ENCODE measurements at regions not wholly inside any gene's neighbourhood (a gene's known extent, or its start where the extent isn't known, plus 50 kb on each side); places are given as distances from the start of the nearest gene placed in this dataset.

DNA sequence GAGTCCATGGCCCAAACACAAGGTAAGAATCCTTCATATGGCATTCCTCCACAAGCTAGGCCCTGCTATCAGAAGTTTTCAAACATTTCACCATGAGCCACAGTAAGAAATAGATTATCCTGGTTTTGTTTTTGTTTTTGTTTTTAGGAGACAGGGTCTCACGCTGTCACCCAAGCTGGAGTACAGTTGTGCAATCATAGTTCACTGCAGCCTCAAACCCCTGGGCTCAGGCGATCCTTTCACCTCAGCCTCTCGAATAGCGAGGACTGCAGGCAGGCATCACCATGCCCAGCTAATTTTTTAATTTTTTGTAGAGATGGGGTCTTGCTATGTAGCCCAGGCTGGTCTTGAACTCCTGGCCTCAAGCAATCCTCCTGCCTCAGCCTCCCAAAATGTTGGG lies 218.8 kb downstream of the TOMM20 start:
- no peaks in the 10 kb centered on the region for H3K36me3 Mint-ChIP-seq (ENCODE audit: low read depth)
- DNase-seq (no peak), ATAC-seq (no peak)
- no peak overlapping the region for H3K27ac Mint-ChIP-seq
- no peaks in the 10 kb centered on the region for H3K27me3 Mint-ChIP-seq
- H3K4me1 Mint-ChIP-seq (ENCODE audit: low read depth): peaks cover 26% of the 10 kb centered on the region
- POLR2A ChIA-PET: interaction anchor here (1.4 kb wide), 1 partner anchor 26 kb away, joined by 3 read pairs; no protein-coding TSS in a partner anchor
- CTCF ChIA-PET: no interaction called here
- H3K4me3 Mint-ChIP-seq: no peak overlapping the region
- no peaks in the 10 kb centered on the region for H3K9me3 Mint-ChIP-seq
- TF ChIP-seq, protein P1, sequence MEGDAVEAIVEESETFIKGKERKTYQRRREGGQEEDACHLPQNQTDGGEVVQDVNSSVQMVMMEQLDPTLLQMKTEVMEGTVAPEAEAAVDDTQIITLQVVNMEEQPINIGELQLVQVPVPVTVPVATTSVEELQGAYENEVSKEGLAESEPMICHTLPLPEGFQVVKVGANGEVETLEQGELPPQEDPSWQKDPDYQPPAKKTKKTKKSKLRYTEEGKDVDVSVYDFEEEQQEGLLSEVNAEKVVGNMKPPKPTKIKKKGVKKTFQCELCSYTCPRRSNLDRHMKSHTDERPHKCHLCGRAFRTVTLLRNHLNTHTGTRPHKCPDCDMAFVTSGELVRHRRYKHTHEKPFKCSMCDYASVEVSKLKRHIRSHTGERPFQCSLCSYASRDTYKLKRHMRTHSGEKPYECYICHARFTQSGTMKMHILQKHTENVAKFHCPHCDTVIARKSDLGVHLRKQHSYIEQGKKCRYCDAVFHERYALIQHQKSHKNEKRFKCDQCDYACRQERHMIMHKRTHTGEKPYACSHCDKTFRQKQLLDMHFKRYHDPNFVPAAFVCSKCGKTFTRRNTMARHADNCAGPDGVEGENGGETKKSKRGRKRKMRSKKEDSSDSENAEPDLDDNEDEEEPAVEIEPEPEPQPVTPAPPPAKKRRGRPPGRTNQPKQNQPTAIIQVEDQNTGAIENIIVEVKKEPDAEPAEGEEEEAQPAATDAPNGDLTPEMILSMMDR (IDR thresholded peaks at IDR 0.05): no peak
- intact Hi-C loops (cut with micrococcal nuclease): no loop called here

DNA sequence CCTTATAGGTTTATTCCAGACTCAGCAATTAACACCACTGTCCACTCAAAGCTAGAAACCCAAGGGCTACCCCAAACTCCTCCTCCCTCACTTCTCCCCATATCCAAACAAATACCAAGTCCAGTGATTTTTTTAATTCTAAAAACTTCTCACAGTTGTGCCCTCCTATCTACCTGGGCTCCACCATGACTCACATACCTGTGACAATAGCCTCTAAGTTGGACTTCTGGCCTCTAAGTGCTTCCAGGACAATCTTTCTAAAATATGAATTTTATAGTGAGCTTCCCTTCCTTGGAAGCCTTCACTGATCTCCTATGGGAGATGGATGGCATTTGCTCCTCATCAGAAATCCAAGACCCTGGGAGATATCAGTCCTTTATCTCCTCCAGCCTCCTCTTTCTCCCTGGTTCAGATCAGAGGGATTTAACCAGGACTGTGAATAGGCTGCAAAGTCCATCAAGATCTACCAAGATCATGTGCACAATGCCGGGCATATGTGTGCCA lies 219.3 kb downstream of the TOMM20 start:
- ATAC-seq (no peak), DNase-seq (no peak)
- TF ChIP-seq, protein P1 (IDR thresholded peaks at IDR 0.05): no peak
- no peaks in the 10 kb centered on the region for H3K27me3 Mint-ChIP-seq
- H3K4me3 Mint-ChIP-seq: no peak overlapping the region
- no peaks in the 10 kb centered on the region for H3K9me3 Mint-ChIP-seq
- peaks cover 26% of the 10 kb centered on the region for H3K4me1 Mint-ChIP-seq (ENCODE audit: low read depth)
- CTCF ChIA-PET: no interaction called here
- POLR2A ChIA-PET: interaction anchor here (1.4 kb wide), 1 partner anchor 26 kb away, joined by 3 read pairs; no protein-coding TSS in a partner anchor
- H3K27ac Mint-ChIP-seq: no peak overlapping the region
- H3K36me3 Mint-ChIP-seq (ENCODE audit: low read depth): no peaks in the 10 kb centered on the region
- intact Hi-C loops (cut with micrococcal nuclease): no loop called here

DNA sequence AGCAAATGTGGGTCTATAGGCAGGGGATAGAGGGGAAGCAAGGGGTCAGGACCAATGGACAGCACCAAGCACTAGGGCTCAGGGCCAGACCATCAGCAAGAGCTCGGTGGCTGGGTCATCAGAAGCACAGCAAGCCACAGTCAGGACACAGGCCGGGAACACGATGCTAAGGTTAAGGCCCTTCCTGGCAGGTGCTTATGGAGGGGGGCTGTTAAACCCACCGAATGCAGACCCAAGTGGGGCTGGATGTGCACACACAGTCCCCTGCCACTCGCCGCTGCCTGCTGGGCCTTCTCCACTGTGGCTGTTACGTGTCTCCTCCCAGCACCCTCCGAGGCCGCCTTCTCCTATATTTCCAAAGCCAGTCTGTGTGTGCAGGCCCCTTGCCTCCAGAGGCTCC lies 220.1 kb downstream of the TOMM20 start:
- H3K36me3 Mint-ChIP-seq (ENCODE audit: low read depth): no peaks in the 10 kb centered on the region
- ATAC-seq (no peak), DNase-seq (no peak)
- intact Hi-C loops (cut with micrococcal nuclease): no loop called here
- TF ChIP-seq, protein P1 (IDR thresholded peaks at IDR 0.05): no peak
- no peaks in the 10 kb centered on the region for H3K9me3 Mint-ChIP-seq
- no peak overlapping the region for H3K27ac Mint-ChIP-seq
- H3K27me3 Mint-ChIP-seq: no peaks in the 10 kb centered on the region
- ChIA-PET POLR2A (no interaction called here), CTCF (no interaction called here)
- peaks cover 25% of the 10 kb centered on the region for H3K4me1 Mint-ChIP-seq (ENCODE audit: low read depth)
- no peak overlapping the region for H3K4me3 Mint-ChIP-seq

DNA sequence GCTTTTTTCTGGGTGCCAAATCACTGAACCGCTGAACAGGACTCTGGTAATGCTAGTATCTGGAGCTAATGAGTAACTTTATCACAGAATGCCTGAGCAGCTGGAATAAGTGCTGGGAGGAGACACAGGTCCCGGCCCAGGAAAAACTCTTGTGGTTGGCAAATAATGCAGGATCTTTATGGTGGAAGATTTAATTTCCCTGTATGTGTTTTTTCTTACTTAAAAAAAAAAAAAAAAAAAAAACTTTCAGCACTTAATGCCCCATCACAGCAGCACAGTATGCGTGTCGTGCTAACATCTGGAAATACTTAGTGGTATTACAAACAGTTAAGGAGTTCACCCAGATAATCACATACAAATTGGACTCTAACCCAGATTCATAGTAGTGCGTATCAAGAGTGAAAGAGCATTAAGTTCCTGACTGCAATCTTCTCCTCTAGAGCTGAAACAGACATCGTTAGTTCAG lies 220.7 kb downstream of the TOMM20 start:
- Mint-ChIP-seq H3K27ac (no peak overlapping the region), H3K4me1 (ENCODE audit: low read depth) (peaks cover 19% of the 10 kb centered on the region), H3K4me3 (no peak overlapping the region), H3K36me3 (ENCODE audit: low read depth) (no peaks in the 10 kb centered on the region), H3K9me3 (no peaks in the 10 kb centered on the region), H3K27me3 (no peaks in the 10 kb centered on the region)
- no peak for DNase-seq
- ChIA-PET CTCF (no interaction called here), POLR2A (interaction anchor here (1.1 kb wide), 1 partner anchor 57 kb away, joined by 3 read pairs; no protein-coding TSS in a partner anchor)
- intact Hi-C loops (cut with micrococcal nuclease): no loop called here
- no peak for ATAC-seq
- TF ChIP-seq, protein P1 (IDR thresholded peaks at IDR 0.05): no peak

DNA sequence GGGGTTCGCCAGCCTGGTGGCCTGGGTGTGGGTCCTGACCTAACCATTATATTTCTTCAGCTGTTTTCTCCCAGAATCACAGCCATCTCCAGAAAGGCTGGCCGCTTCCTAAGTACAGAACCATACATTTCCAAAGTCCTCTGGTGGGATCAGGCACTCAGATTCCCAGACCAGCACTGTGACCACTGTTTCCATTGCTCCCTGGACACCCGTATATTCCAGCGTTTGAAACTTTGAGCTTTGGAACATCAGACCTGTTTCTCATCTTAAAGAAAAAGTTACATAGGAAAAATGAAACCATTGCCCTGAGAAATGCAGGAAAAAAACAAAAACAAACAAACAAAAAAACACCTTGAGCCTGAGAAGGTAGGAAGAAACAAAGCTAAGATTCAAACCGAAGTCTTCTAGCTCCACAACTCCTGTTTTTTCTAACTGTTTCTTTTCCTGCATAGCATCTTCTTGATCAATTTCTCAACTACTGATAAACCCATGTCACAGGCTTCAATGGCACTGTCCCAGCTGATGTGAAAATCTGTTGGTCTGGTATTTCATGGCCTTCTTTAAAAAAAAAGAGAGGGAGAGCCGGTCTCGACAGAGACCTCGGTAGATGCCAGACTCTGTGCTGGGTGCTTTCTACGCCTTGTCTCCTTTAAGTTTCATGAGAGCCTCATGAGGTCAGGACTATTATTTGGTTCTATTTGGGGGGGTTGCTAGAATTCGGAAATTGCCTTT lies 221.3 kb downstream of the TOMM20 start:
- ChIA-PET POLR2A (interaction anchor here (1.1 kb wide), 1 partner anchor 57 kb away, joined by 3 read pairs; no protein-coding TSS in a partner anchor), CTCF (no interaction called here)
- Mint-ChIP-seq H3K36me3 (ENCODE audit: low read depth) (no peaks in the 10 kb centered on the region), H3K27ac (no peak overlapping the region), H3K9me3 (no peaks in the 10 kb centered on the region), H3K4me1 (ENCODE audit: low read depth) (peaks cover 18% of the 10 kb centered on the region), H3K4me3 (no peak overlapping the region), H3K27me3 (no peaks in the 10 kb centered on the region)
- no peak for ATAC-seq
- DNase-seq: no peak
- intact Hi-C loops (cut with micrococcal nuclease): no loop called here
- TF ChIP-seq, protein P1 (IDR thresholded peaks at IDR 0.05): no peak

Data from activated CD8-positive, alpha-beta T cell treated with anti-CD3 and anti-CD28 coated beads for 36 hours (primary cell).